ENCODE measurements at regions not wholly inside any gene's neighbourhood (a gene's known extent, or its start where the extent isn't known, plus 50 kb on each side); places are given as distances from the start of the nearest gene placed in this dataset.
"Not testable (repeated sequence)": the region's sequence is repeated elsewhere in the genome, so short reads cannot be mapped to it uniquely, and the experiment has no call there.

DNA sequence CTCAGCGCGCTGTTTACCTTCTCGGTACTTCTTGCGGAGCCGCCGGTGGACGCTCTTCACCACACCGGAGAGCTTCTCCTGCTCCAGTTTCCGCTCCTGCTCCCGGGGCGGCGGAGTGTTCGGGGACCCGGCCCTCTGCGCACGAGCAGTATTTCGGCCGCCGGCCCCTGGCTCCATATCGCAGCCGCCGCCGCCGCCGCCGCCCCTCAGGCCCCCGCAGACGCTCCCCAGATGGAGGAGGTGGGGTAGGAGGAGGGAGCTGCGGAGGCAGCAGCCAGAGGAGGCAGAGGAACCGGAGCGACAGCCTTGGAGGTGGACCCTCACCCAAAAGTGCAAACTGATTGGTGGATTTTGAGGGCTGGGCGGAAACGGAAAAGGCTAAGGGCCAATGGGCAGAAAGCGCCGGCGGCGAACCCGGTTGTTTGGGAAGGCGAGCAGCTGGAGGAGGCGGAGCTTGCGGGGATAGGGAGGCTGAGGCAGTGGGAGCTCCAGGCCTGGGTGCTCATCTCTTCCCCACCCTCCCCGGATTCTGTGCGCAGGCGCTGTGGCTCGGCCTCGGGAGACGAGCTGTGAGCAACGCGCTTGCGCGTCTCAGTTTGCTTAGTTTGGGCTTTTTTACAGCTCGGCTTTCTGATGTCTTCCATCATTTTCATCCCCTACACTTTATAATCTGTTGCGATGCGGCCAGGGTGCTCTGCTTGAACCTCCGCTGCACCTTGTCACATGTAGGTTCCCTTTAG, 146.9 kb downstream of the GPR85 start:
- in situ Hi-C loops (cut with MboI; ENCODE audit: low sequenced_read_pairs) = no loop called here

DNA sequence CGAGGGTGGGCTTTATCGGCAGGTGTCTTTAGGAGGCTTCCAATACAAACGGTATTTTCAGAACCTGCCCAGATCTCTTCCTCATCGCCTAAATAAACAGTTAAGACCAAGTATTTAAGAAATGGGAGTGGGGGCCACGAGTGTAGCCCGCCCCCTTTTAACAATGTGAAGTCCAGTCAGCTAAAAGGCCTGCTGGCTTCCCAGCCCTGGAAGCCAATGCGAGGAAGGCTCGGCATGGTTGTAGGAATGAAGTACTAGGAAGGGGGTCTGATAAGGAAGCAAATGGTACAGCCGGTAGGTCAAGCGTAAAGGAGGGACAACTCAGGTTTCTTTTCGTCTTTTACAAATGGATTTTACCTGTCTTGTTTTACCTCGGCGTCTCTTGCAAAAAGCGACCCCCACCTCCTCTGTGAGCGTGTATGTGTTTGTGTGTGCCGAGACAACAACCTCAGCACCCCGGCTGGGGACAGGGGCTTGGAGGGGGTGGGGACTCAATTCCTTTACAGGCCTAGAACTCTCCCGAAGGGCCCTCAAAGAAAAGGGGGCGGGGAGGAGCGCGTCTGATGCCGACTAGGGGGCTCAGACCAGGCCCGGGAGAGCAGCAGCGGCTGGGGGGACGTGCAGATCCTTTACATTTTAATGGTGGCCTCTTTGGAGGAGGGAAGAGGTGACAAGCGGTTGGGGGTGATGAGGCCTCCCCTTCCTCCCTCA, 147.6 kb downstream of the GPR85 start:
- in situ Hi-C loops (cut with MboI; ENCODE audit: low sequenced_read_pairs) = no loop called here

DNA sequence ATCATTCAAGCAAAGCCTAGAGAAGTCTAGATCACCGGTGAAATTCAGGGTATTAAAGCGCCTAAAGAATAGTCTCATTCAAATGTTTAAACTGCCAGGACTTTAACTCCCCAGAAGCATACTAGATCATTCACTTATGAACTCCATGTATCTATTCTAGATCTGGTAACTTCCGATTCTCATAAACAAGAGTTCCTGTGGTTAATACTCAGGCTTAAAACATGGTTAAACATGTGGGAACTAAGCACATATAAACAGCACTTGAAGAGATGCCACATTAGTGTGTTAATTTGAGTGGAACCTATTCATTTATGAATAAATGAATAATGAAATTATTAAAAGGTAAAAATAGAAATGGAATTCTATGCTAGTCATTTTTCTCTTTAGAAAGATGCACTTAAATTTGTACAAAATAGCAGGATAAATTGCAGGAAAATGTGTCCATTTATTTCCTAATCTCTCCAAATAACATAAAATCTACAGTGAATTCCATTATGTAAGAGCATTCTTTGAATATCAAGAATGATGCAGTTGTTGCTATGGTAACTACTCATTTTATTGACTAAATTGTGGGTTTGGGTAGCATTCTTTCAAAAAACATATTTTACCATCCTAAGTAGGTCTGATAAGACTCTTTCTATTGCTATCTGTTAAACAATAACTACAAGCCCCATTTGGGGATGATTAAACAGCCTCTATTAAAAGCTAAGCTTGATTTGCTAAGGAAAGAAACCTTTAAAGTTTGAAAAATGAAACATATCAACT, 147.6 kb upstream of the TMEM168 start:
- in situ Hi-C loops (cut with MboI; ENCODE audit: low sequenced_read_pairs) = no loop called here

DNA sequence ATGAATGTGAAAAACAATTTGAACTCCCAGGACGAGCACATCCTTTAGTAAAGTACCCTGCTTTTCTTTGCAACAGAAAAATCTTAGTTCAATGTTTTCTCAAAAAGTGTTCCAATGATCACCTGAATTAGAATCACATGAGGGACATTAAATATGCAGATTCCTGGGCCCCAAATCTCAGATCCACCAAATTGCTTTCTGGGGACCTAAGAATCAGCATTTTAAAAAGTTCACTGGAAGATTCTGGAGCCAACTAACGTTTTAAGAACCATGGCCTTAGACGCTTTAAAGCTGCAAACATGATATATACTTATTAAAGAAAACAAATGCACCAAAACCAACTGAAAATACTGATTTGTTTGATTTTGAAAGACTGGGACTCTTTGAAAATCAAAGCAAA, 143.4 kb upstream of the TMEM168 start:
- in situ Hi-C loops (cut with MboI; ENCODE audit: low sequenced_read_pairs) = no loop called here

DNA sequence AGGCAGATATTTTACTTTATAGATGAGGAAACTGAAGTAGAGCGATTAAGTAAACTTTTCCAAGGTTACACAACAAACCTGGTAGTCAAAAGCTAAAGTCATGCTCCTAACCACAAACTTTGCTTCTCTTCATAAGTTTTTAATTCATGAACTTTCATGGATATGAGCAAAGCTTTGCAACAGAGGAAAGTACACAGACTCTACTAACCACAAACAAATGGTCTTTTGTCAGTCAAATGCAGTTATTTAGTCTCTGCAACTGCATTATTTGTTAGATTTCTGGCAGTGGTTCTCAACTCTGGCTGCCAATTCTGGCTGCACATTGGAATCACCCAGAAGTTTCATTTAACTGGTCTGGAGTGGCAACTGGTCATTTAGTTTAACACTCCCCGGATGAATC, 140.6 kb upstream of the TMEM168 start:
- in situ Hi-C loops (cut with MboI; ENCODE audit: low sequenced_read_pairs) = no loop called here

DNA sequence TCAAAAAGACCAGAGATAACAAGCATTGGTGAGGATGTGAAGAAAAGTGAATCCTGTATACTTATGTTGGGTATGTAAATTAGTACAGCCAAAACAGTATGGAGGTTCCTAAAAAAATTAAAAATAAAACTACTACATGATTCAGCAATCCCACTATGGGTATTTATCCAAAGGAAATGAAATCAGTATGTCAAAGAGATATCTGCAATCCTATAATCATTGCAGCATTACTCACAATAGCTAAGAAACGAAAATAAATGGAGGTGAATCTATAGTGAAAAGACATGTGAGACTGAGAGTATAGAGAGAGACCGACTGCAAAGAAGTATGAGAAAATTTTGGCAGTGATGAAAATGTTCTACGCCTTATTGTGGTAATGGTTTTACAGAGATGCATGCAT, 139.2 kb upstream of the TMEM168 start:
- in situ Hi-C loops (cut with MboI; ENCODE audit: low sequenced_read_pairs) = no loop called here

DNA sequence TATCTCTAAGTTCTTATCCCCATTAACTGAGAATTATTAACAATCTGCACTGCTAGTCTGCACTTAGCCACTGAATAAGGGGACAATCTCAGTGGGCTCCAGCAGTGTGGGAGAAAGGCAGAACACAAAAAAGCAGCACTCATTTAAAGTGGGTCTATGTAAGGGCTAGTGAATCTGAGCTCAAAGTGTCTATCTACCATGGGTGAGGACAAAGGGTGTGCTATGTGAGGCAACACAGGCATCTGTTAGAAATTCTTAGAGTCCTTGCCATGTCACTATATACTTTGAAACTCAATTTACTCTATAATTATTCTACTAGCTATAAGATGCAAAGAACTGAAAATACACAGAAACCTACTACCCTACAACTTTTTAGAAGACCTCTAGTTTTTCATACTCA, 135.8 kb upstream of the TMEM168 start:
- in situ Hi-C loops (cut with MboI; ENCODE audit: low sequenced_read_pairs) = no loop called here

DNA sequence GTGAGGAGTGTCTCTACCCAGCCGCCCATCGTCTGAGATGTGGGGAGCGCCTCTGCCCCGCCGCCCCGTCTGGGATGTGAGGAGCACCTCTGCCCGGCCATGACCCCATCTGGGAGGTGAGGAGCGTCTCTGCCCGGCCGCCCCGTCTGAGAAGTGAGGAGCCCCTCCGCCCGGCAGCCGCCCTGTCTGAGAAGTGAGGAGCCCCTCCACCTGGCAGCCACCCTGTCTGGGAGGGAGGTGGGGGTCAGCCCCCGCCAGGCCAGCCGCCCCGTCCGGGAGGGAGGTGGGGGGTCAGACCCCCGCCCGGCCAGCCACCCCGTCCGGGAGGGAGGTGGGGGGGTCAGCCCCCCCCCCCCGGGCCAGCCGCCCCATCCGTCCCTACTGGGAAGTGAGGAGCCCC, 132.4 kb upstream of the TMEM168 start:
- in situ Hi-C loops (cut with MboI; ENCODE audit: low sequenced_read_pairs) = not testable (repeated sequence)

DNA sequence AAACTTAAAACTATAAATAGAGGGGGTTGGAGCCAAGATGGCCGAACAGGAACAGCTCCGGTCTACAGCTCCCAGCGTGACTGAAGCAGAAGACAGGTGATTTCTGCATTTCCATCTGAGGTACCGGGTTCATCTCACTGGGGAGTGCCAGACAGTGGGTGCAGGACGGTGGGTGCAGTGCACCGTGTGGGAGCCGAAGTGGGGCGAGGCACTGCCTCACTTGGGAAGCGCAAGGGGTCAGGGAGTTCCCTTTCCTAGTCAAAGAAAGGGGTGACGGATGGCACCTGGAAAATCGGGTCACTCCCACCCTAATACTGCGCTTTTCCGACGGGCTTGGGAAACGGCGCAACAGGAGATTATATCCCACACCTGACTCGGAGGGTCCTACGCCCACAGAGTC, 126.2 kb upstream of the TMEM168 start:
- in situ Hi-C loops (cut with MboI; ENCODE audit: low sequenced_read_pairs) = not testable (repeated sequence)

DNA sequence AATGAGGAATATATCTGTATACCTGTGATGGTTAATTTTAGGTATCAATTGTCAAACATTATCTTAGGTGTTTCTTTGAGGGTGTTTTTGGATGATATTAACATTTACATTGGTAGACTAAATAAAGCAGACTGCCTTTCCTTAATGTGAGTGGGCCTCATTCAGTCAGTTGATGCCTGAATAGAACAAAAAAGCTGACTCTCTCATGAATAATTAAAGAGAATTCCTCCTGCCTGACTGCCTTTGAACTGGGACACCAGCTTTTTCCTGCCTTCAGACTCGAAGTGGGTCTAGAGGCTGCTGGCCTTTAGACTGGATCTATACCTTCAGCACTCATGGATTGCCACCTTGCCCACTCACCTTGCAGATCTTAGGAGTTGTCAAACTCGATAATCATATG, 117.9 kb upstream of the TMEM168 start:
- in situ Hi-C loops (cut with MboI; ENCODE audit: low sequenced_read_pairs) = no loop called here

DNA sequence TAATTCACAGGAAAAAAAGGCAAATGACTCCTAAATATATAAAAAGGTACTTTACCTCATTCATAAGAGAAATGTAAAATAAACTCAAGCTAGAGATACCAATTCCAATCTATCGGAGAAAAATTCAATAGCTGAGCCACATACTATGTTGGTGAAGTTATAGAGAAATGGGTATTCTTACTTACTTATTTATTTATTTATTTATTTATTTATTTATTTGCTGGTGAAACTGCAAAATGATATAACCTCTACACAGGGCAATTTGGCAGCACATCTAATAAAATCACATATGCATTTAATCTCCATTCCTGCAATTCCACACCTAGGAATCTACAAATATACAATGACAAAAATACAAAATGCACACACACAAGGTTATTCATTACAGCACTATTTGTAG, 117.5 kb upstream of the TMEM168 start:
- in situ Hi-C loops (cut with MboI; ENCODE audit: low sequenced_read_pairs) = no loop called here

DNA sequence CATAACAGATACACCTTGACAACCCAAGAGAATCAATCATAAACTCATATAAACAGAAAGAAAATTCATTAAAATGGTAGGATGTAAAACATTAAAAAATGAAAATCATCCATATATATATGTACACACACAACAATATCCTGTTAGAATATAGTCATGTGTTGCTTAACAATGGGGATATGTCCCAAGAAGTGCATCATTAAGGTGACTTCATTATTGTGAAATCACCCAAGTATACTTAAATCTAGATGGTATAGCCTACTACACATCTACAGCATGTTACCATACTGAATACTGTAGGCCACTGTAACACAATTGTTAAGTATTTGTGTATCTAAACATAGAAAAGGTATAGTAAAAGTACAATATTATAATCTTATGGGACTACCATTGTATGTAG, 115.8 kb upstream of the TMEM168 start:
- in situ Hi-C loops (cut with MboI; ENCODE audit: low sequenced_read_pairs) = no loop called here

DNA sequence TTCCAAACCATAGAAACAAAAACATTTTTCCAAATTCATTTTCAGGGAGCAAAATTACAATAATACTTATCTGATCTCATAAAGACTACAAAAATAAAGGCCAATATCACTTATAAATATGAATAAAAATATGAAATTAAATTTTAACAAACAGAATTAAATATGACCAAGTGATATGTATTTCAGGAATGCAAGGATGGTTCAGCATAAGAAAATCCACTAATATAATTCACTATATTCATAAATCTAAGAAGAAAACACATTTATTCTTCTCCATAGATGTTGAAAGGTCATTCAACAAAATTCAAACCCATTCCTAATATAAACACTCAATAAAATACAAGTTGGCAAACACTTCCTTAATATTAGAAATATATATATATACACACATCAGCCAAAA, 115.2 kb upstream of the TMEM168 start:
- in situ Hi-C loops (cut with MboI; ENCODE audit: low sequenced_read_pairs) = no loop called here

DNA sequence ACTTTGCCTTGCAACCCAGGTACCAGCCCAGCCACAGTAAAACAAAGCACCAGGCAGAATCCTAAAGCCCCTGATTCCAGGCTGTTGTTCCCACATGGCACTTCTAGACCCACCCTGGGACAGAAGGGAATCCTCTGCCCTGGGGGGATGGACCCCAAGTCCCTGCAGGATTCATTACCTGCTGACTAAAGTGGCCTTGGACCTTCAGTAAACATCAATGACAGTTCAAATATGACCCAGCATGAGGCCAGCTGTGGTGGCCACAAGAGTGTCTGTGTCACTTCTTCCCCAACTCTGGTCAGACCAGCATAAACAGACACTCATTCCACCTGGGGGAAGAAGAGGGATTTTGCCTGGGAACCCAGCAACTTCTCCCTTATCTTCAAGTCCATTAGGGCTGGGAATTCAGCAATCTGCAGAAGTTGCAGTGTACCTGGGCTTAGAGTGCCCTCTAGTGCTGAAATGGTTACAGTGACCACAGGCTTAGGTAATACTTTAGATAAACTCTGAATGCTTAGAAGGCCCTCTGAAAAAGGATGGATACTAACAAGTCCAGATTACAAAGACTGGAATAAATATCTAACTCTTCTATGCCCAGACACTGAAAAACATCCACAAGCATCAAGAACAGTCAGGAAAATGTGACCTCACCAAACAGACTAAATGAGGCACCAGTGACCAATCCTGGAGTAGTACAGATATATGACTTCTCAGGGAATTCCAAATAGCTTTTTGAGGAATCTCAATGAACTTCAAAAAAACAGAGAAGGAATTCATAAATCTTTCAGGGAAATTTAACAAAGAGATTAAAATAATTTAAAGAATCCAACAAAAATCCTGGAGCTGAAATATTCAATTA, 108.5 kb upstream of the TMEM168 start:
- in situ Hi-C loops (cut with MboI; ENCODE audit: low sequenced_read_pairs) = loop anchor here (25.0 kb wide), 2 partner anchors 361 to 1161 kb away; no protein-coding TSS in a partner anchor

DNA sequence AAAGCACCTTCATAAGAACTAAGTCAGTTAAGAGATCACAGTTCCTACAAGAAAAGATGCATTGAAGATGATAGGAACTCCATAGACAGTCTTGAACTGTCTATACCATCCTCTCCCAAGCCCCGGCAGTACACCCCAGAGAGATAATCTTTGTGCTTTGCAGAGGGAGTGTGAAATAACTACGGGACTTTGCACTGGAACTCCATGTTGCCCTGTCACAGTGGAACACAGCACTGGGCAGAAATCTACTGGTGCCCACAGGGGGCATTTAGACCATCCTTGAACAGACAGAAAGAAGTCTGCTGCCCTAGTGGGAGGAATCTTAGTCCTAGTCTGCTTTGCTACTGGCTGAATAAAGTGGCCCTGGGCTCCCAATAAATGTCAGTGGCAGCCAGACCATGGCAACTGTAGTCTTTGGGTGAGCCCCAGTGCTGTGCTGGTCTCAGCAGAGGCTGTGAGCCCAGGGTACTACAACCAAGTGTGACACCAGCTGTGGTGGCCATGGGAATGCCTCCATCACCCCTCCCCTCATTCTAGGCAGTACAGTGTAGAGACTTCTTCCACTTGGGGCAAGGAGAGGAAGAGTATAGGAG, 107.7 kb upstream of the TMEM168 start:
- in situ Hi-C loops (cut with MboI; ENCODE audit: low sequenced_read_pairs) = loop anchor here (25.0 kb wide), 2 partner anchors 361 to 1161 kb away; no protein-coding TSS in a partner anchor

DNA sequence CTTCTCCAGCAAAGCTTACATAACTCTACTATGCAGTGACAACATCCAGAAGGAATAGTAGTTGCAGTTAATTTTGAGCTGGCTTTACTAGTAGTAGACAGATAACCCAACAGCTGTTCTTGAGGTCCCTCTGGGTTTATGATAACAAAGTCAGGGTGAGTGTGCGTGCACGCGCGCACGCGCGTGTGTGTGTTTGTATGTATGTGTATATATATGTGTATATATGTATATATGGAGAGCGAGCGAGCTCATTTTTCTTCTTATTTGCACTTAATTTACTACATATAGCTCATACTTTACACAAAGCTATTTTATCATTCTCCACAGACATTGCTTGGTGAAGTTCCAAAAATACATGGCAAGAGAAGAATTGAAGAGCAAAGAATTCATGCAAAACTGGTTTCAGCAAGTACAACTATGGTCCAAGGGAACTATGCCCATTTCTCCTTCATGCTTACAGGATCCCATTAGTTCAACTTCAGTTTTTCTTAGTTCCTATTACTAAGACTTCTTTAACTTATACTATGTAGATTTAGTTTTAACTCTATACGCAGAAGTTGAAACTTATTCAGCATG, 105.9 kb upstream of the TMEM168 start:
- in situ Hi-C loops (cut with MboI; ENCODE audit: low sequenced_read_pairs) = loop anchor here (25.0 kb wide), 2 partner anchors 359 to 1159 kb away; no protein-coding TSS in a partner anchor

DNA sequence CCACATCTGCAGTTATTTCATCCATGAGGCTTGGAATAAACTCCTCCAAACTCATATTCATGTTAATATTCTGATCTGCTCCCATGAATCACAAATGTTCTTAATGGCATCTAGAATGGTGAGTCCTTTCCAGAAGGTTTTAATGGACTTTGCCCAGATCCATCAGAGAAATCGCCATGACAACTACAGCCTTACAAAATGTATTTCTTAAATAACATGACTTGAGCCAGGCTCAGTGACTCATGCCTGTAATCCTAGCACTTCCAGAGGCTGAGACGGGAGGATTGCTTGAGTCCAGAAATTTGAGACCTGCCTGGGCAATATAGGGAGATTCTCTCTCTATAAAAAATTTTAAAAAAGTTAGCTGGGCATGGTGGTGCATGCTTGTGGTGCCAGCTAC, 102.1 kb upstream of the TMEM168 start:
- in situ Hi-C loops (cut with MboI; ENCODE audit: low sequenced_read_pairs) = loop anchor here (25.0 kb wide), 2 partner anchors 355 to 1155 kb away; no protein-coding TSS in a partner anchor

DNA sequence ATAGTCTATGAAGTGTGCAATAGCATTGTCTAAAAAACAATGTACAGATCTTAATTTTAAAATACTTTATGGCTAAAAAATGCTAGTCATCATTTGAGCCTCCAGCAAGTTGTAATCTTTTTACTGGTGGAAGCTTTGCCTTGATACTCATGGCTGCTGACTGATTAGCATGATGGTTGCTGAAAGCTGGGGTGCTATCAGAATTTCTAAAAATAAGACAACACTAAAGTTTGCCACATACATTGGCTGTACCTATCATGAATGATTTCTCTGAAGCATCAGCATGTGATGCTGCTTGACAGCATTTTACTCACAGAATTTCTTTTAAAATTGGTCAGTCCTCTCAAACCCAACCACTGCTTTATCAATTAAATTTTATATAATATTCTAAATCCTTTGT, 101.5 kb upstream of the TMEM168 start:
- in situ Hi-C loops (cut with MboI; ENCODE audit: low sequenced_read_pairs) = loop anchor here (25.0 kb wide), 2 partner anchors 354 to 1154 kb away; no protein-coding TSS in a partner anchor

DNA sequence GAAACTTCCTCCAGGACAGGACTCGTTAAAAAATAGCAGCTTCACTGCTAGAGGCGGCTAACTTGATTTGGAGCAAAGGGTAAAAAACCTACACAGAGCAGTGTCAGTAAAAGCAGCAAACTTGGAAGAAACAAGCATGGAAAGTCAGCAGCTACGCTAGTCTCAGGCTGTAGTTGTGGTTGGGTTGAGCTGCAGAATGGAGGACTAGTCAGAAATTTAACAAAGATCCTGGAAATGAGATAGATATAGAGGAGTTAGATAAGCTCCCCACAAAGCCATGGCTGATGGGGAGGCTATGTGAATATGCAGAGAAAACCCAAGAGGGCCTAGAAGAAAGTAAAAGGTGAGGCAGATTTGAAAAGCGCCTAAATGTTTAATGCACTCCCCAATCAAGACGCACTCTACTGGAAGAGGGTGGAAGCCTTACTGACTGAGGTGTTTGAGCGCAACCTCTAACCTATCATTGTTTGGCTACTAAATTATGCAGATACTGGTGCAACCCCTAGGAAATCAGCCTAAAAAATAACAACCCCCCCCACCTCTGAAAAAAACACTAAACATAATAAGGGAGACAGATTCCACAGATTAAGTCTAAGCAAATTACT, 99.7 kb upstream of the TMEM168 start:
- in situ Hi-C loops (cut with MboI; ENCODE audit: low sequenced_read_pairs) = loop anchor here (25.0 kb wide), 2 partner anchors 353 to 1153 kb away; no protein-coding TSS in a partner anchor
